Activated CD4-positive, alpha-beta memory T cell treated with anti-CD3 and anti-CD28 coated beads for 36 hours (primary cell): ENCODE measurements at regions not wholly inside any gene's neighbourhood (a gene's known extent, or its start where the extent isn't known, plus 50 kb on each side); places are given as distances from the start of the nearest gene placed in this dataset.

Experiments used
- CTCF ChIA-PET: fragments of 350-600 bp; sonication (Branson Sonifier 250); formaldehyde crosslinking; loops from one replicate; lab custom pipeline; 2021; ENCODE audit warnings: antibody characterized with exemption, inconsistent platforms; lab: Charles Lee
- POLR2A ChIA-PET: fragments of 350-600 bp; sonication (Branson Sonifier 250); formaldehyde crosslinking; loops from one replicate; lab custom pipeline; 2021; ENCODE audit warnings: antibody characterized with exemption; lab: Charles Lee
- DNase-seq: peaks from one replicate; pipeline ENCODE4 v3.0.0-alpha.2; 2020
- H3K27ac Mint-ChIP-seq: one replicate; pipeline ENCODE4 v1.8.0; 2021; ENCODE audit warnings: mixed read lengths
- H3K27me3 Mint-ChIP-seq: one replicate; pipeline ENCODE4 v1.8.0; 2021; ENCODE audit warnings: mixed read lengths
- H3K36me3 Mint-ChIP-seq: one replicate; pipeline ENCODE4 v1.8.0; 2021; ENCODE audit warnings: mixed read lengths
- H3K4me1 Mint-ChIP-seq: one replicate; pipeline ENCODE4 v1.8.0; 2021; ENCODE audit warnings: low read depth, mixed read lengths
- H3K4me3 Mint-ChIP-seq: one replicate; pipeline ENCODE4 v1.8.0; 2021; ENCODE audit warnings: mild to moderate bottlenecking, mixed read lengths
- H3K9me3 Mint-ChIP-seq: one replicate; pipeline ENCODE4 v1.8.0; 2021; ENCODE audit warnings: mixed read lengths
- intact Hi-C: fragments of 100-400 bp; cut with micrococcal nuclease; formaldehyde crosslinking; loops from one replicate; pipeline ENCODE4 v1.15.1; 2023

DNA sequence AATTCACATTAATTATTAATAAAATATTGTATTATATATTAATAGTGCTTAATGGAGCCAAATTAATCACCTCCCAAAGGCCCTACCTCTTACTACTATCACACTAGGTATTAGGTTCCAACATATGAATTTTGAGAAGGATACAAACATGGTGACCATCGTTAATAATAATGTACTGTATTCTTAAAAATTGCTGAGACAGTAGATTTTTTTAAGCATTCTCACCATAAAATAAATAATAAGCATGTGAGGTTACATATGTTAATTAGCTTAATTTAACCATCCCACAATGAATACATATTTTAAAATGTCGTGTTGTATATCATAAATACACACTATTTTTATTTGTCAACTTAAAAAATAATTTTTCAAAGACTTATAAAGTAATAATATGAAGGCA, 299.2 kb upstream of the NR5A2 start:
- POLR2A ChIA-PET: no interaction called here
- CTCF ChIA-PET: no interaction called here
- peaks cover 6% of the 10 kb centered on the region for H3K4me1 Mint-ChIP-seq
- H3K4me3 Mint-ChIP-seq: no peak overlapping the region
- intact Hi-C loops: no loop called here
- H3K9me3 Mint-ChIP-seq: peaks cover 4% of the 10 kb centered on the region
- no peak overlapping the region for H3K27ac Mint-ChIP-seq
- peaks cover 12% of the 10 kb centered on the region for H3K27me3 Mint-ChIP-seq
- no peak for DNase-seq
- H3K36me3 Mint-ChIP-seq: no peaks in the 10 kb centered on the region

GRCh38 chr1:199733125-199733524, 294.4 kb upstream of the NR5A2 start:
- POLR2A ChIA-PET: no interaction called here
- peaks cover 3% of the 10 kb centered on the region for H3K27me3 Mint-ChIP-seq
- no peak for DNase-seq
- H3K4me3 Mint-ChIP-seq: no peak overlapping the region
- H3K36me3 Mint-ChIP-seq: no peaks in the 10 kb centered on the region
- intact Hi-C loops: no loop called here
- no peak overlapping the region for H3K27ac Mint-ChIP-seq
- no peaks in the 10 kb centered on the region for H3K4me1 Mint-ChIP-seq
- H3K9me3 Mint-ChIP-seq: peaks cover 4% of the 10 kb centered on the region
- CTCF ChIA-PET: no interaction called here

DNA sequence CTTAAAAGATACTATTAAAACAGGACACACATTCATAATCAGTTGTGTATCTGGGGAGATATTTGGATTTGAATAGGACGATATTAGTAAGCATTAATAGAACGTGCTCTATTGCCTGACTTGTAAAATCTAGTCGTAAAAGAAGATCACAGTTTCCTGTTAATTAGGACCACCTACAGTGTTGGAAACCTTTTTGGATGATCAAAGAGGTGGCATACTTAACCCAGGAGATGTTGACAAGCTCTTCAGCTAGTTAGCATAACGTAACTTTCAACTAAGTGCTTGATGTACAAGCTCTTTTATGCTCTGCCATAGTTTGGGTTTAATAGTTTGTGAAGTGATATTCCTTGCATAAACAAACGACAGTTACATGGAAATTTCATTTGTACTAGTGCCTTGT, 293.3 kb upstream of the NR5A2 start:
- no peak for DNase-seq
- Mint-ChIP-seq H3K36me3 (no peaks in the 10 kb centered on the region), H3K9me3 (peaks cover 4% of the 10 kb centered on the region), H3K27me3 (peaks cover 4% of the 10 kb centered on the region), H3K27ac (no peak overlapping the region), H3K4me1 (no peaks in the 10 kb centered on the region), H3K4me3 (no peak overlapping the region)
- intact Hi-C loops: no loop called here
- ChIA-PET CTCF (no interaction called here), POLR2A (no interaction called here)

GRCh38 chr1:199735660-199736059, 291.9 kb upstream of the NR5A2 start:
- Mint-ChIP-seq H3K27me3 (peaks cover 7% of the 10 kb centered on the region), H3K4me1 (no peaks in the 10 kb centered on the region), H3K27ac (no peak overlapping the region), H3K4me3 (no peak overlapping the region), H3K36me3 (no peaks in the 10 kb centered on the region), H3K9me3 (peaks cover 4% of the 10 kb centered on the region)
- ChIA-PET CTCF (no interaction called here), POLR2A (no interaction called here)
- intact Hi-C loops: no loop called here
- no peak for DNase-seq

GRCh38 chr1:199736646-199737045, 290.9 kb upstream of the NR5A2 start:
- POLR2A ChIA-PET: no interaction called here
- H3K36me3 Mint-ChIP-seq: no peaks in the 10 kb centered on the region
- DNase-seq: no peak
- no peaks in the 10 kb centered on the region for H3K4me1 Mint-ChIP-seq
- intact Hi-C loops: no loop called here
- peaks cover 7% of the 10 kb centered on the region for H3K27me3 Mint-ChIP-seq
- no peak overlapping the region for H3K27ac Mint-ChIP-seq
- peaks cover 4% of the 10 kb centered on the region for H3K9me3 Mint-ChIP-seq
- no peak overlapping the region for H3K4me3 Mint-ChIP-seq
- CTCF ChIA-PET: no interaction called here

DNA sequence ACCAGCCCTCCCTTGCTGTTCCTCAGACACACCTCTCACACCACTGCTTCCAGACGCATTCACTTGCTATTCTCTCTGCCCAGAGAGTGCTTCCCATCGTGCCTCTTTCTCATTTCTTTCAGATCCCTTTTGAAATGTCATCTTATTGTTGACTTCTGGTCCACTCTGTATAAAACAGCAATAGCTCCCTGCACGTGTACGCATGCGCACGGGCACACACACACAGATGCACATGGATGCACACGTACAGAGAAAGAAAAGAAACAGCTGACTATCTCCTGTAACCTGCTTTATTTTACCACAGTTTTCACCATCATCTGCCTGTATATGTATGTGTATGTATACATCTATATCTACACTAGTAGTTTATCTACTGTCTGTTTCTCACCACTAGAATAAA, 285.9 kb upstream of the NR5A2 start:
- Mint-ChIP-seq H3K9me3 (no peaks in the 10 kb centered on the region), H3K4me1 (no peaks in the 10 kb centered on the region), H3K27ac (no peak overlapping the region), H3K36me3 (no peaks in the 10 kb centered on the region), H3K4me3 (no peak overlapping the region), H3K27me3 (peaks cover 10% of the 10 kb centered on the region)
- CTCF ChIA-PET: no interaction called here
- DNase-seq: no peak
- POLR2A ChIA-PET: no interaction called here
- intact Hi-C loops: no loop called here

GRCh38 chr1:199742547-199742946, 285.0 kb upstream of the NR5A2 start:
- Mint-ChIP-seq H3K27ac (no peak overlapping the region), H3K36me3 (no peaks in the 10 kb centered on the region), H3K9me3 (no peaks in the 10 kb centered on the region), H3K4me1 (no peaks in the 10 kb centered on the region), H3K4me3 (no peak overlapping the region), H3K27me3 (peaks cover 10% of the 10 kb centered on the region)
- ChIA-PET POLR2A (no interaction called here), CTCF (no interaction called here)
- intact Hi-C loops: no loop called here
- no peak for DNase-seq

DNA sequence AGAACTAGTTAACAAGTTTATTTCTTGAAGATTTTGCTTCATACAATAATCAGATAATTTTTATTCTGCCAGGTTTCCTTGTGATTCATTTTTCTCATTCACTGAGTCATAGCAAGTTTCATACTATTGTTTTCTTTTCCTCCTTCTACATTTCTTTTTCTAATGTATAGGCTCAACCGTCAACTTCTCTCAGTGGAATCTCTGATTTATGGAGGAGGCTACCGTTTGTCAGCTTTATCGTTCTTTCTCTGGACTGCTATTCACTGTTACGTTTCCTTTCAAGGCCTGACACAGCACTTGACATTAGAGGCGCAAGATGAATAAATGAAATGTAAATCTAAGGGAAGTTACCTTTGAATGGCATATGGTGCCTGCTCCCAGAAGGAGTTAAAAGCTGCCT, 284.3 kb upstream of the NR5A2 start:
- no peaks in the 10 kb centered on the region for H3K4me1 Mint-ChIP-seq
- H3K36me3 Mint-ChIP-seq: no peaks in the 10 kb centered on the region
- ChIA-PET POLR2A (no interaction called here), CTCF (no interaction called here)
- no peak overlapping the region for H3K4me3 Mint-ChIP-seq
- intact Hi-C loops: no loop called here
- no peaks in the 10 kb centered on the region for H3K9me3 Mint-ChIP-seq
- no peak for DNase-seq
- no peak overlapping the region for H3K27ac Mint-ChIP-seq
- peaks cover 10% of the 10 kb centered on the region for H3K27me3 Mint-ChIP-seq

DNA sequence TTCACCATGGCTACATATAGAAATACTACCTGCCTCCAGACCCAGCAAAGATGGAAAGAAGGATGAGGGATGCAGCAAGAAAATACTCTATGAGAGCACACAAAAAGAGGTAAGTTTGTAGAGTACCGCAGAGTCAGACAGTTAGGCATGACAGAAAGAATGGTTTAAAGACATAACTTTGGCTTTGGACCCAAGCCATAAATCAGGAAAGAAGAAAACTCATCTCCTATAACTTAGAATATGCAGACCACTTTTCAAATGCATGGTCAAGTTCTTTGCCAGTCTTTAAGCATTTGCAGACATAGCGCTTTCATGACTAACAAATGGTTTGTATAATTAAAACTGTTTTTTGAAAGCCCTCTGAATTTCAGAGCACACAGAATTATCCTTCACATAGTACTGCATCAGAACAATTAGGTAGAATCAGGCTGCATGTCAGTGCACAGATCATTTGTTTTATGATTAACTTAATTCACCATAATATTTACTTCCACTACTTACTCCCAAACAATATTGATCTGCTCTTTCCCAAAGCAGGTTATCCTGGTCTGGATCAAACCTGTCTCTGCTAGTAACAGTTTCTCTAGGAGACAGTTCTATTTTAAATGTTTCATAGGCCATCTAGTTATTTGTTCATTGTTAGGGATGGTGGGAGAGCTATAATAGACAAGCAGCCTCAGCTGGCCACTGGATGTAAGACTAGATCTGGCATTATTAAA, 280.7 kb upstream of the NR5A2 start:
- POLR2A ChIA-PET: no interaction called here
- Mint-ChIP-seq H3K27ac (no peak overlapping the region), H3K9me3 (no peaks in the 10 kb centered on the region), H3K4me1 (no peaks in the 10 kb centered on the region), H3K4me3 (no peak overlapping the region), H3K27me3 (peaks cover 7% of the 10 kb centered on the region), H3K36me3 (no peaks in the 10 kb centered on the region)
- no peak for DNase-seq
- intact Hi-C loops: no loop called here
- CTCF ChIA-PET: interaction anchor here (0.6 kb wide), 1 partner anchor 379 kb away, joined by 3 read pairs; no protein-coding TSS in a partner anchor

DNA sequence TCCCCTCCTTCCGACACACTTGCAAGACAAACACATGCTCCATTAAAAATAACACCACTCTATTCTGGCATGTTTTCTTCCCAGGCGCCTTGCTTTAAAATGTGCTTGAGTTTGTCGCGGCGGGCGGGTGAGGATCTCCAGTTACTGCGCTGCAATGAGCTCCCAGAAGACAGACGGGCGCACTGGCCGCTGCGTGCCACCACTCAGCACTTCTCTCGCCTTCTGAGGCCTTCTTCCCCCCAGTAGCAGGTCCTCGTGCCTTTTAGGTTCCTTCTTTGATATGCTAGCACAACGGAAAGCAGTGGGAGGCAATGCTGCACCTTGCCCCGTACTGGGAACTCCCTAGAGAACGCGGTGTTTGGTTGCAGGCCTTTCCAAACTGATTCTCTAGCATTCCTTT, 279.5 kb upstream of the NR5A2 start:
- H3K9me3 Mint-ChIP-seq: no peaks in the 10 kb centered on the region
- intact Hi-C loops: no loop called here
- ChIA-PET CTCF (no interaction called here), POLR2A (no interaction called here)
- H3K36me3 Mint-ChIP-seq: no peaks in the 10 kb centered on the region
- peaks cover 7% of the 10 kb centered on the region for H3K27me3 Mint-ChIP-seq
- H3K27ac Mint-ChIP-seq: no peak overlapping the region
- DNase-seq: no peak
- no peaks in the 10 kb centered on the region for H3K4me1 Mint-ChIP-seq
- H3K4me3 Mint-ChIP-seq: no peak overlapping the region

GRCh38 chr1:199751506-199751905, 276.0 kb upstream of the NR5A2 start:
- no peak overlapping the region for H3K4me3 Mint-ChIP-seq
- no peak for DNase-seq
- H3K9me3 Mint-ChIP-seq: no peaks in the 10 kb centered on the region
- H3K27ac Mint-ChIP-seq: no peak overlapping the region
- CTCF ChIA-PET: no interaction called here
- POLR2A ChIA-PET: no interaction called here
- no peaks in the 10 kb centered on the region for H3K4me1 Mint-ChIP-seq
- peaks cover 3% of the 10 kb centered on the region for H3K27me3 Mint-ChIP-seq
- no peaks in the 10 kb centered on the region for H3K36me3 Mint-ChIP-seq
- intact Hi-C loops: no loop called here

DNA sequence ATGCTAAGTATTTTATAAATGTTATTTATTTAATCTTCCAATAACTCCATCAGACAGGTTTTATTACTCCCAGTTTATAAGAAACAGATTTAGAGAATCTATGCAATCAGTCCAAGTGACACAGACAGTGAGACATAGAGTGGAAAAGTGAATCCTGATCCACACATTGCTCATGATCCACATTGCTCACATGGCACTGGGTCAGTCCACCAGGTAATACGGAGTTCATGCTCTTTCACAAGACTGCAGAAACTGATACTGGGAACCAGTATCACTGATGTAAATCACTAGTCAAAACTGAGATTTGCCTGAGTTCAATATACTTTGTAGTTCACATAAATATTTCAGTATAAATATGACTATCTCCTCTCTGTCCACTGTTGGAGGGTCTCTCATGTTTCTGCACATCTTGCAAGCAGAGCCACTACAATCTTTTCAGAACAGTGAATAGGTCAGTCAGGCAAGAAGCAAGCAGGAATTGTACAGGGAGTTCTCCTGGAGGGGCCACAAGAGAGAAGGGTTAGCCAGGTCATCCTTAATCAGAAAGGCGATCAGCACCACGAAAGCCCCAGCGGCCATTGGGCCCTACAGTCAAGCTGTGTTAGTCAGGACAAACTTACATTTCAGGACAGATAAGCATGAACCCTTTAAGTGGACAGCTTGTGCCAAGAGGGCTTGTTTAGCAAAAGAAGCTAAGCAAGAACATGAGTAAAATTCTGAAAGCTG, 275.4 kb upstream of the NR5A2 start:
- no peaks in the 10 kb centered on the region for H3K36me3 Mint-ChIP-seq
- POLR2A ChIA-PET: no interaction called here
- CTCF ChIA-PET: no interaction called here
- no peak for DNase-seq
- intact Hi-C loops: no loop called here
- peaks cover 3% of the 10 kb centered on the region for H3K27me3 Mint-ChIP-seq
- no peaks in the 10 kb centered on the region for H3K9me3 Mint-ChIP-seq
- no peak overlapping the region for H3K27ac Mint-ChIP-seq
- no peak overlapping the region for H3K4me3 Mint-ChIP-seq
- no peaks in the 10 kb centered on the region for H3K4me1 Mint-ChIP-seq

DNA sequence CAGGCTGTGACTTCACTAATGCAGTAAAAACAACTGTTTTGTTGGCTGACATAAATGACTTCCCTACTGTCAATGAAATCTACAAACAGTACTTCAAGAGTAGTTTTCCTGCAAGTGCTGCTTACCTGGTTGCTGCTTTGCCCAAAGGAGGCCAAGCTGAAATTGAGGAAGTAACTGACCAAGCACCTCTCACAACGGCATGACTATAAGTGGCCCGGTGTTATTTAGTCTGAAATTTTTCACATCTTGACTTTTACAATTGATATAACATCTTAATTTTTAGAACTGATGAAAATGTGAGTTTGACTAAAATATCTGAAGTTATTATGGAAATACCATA, 274.9 kb upstream of the NR5A2 start:
- POLR2A ChIA-PET: no interaction called here
- CTCF ChIA-PET: no interaction called here
- H3K27ac Mint-ChIP-seq: no peak overlapping the region
- H3K27me3 Mint-ChIP-seq: peaks cover 3% of the 10 kb centered on the region
- intact Hi-C loops: no loop called here
- H3K4me1 Mint-ChIP-seq: no peaks in the 10 kb centered on the region
- H3K9me3 Mint-ChIP-seq: no peaks in the 10 kb centered on the region
- no peak overlapping the region for H3K4me3 Mint-ChIP-seq
- no peak for DNase-seq
- no peaks in the 10 kb centered on the region for H3K36me3 Mint-ChIP-seq
